OCI-LY7 (cell line): ENCODE measurements at regions not wholly inside any gene's neighbourhood (a gene's known extent, or its start where the extent isn't known, plus 50 kb on each side); places are given as distances from the start of the nearest gene placed in this dataset.

ENCODE experiments used
- BruUV-seq: library from RNA; stranded (reverse); fragments of 400-500 nt; replicated peaks from 2 replicates; lab custom pipeline; 2021; lab: Mats Ljungman, UMichigan
- CTCF ChIA-PET: fragments of 300-600 bp; sonication (Branson Sonifier 250); formaldehyde crosslinking; loops from one replicate; lab custom pipeline; 2022; ENCODE audit warnings: antibody characterized with exemption; ENCODE audit not compliant: unreplicated experiment; lab: Charles Lee
- POLR2A ChIA-PET: fragments of 300-600 bp; sonication (Branson Sonifier 250); formaldehyde crosslinking; loops from one replicate; lab custom pipeline; 2022; ENCODE audit warnings: antibody characterized with exemption; lab: Charles Lee
- DNase-seq: peaks from one replicate; pipeline ENCODE4 v3.0.0-alpha.2; 2015; ENCODE audit warnings: low spot score
- H2AFZ ChIP-seq: fragments of 200-600 bp; sonication (generic), shearing (Covaris generic); 2 replicates; pipeline ENCODE4 v1.6.1; 2014; ENCODE audit warnings: mild to moderate bottlenecking, antibody characterized with exemption, low read length, moderate library complexity
- H3K27ac ChIP-seq: fragments of 200-600 bp; sonication (generic); 2 replicates; pipeline ENCODE4 v1.5.1; 2014; ENCODE audit warnings: mixed run types, low read depth, mild to moderate bottlenecking, moderate library complexity, low read length, inconsistent platforms; ENCODE audit not compliant: poor library complexity, severe bottlenecking
- H3K36me3 ChIP-seq: fragments of 200-600 bp; sonication (generic); 2 replicates; pipeline ENCODE4 v1.6.1; 2014; ENCODE audit warnings: mild to moderate bottlenecking, antibody characterized with exemption, low read length, moderate library complexity, mixed read lengths; ENCODE audit not compliant: insufficient read depth
- H3K4me1 ChIP-seq: fragments of 200-600 bp; sonication (generic); 2 replicates; pipeline ENCODE4 v1.5.1; 2014; ENCODE audit warnings: mild to moderate bottlenecking, low read length; ENCODE audit not compliant: insufficient read depth, poor library complexity, severe bottlenecking
- H3K4me2 ChIP-seq: fragments of 200-600 bp; sonication (generic); 2 replicates; pipeline ENCODE4 v1.6.1; 2014; ENCODE audit warnings: mild to moderate bottlenecking, low read length
- H3K4me3 ChIP-seq: fragments of 200-600 bp; sonication (generic); 2 replicates; pipeline ENCODE4 v1.5.1; 2014; ENCODE audit warnings: mild to moderate bottlenecking, low read depth, low read length; ENCODE audit not compliant: poor library complexity, severe bottlenecking
- H3K79me2 ChIP-seq: fragments of 200-600 bp; sonication (generic); 2 replicates; pipeline ENCODE4 v1.6.1; 2016; ENCODE audit warnings: low read depth, mild to moderate bottlenecking, low read length, moderate library complexity, mixed read lengths; ENCODE audit not compliant: insufficient read depth
- H3K9me2 ChIP-seq: fragments of 200-600 bp; sonication (generic); 2 replicates; pipeline ENCODE4 v1.6.1; 2016; ENCODE audit warnings: mild to moderate bottlenecking, low read length, mixed read lengths; ENCODE audit not compliant: insufficient read depth
- H3K9me3 ChIP-seq: fragments of 200-600 bp; sonication (generic); 2 replicates; pipeline ENCODE4 v1.6.1; 2014; ENCODE audit warnings: mild to moderate bottlenecking, mixed run types, low read length, mixed read lengths
- H4K20me1 ChIP-seq: fragments of 200-600 bp; sonication (generic); 2 replicates; pipeline ENCODE4 v1.6.1; 2014; ENCODE audit warnings: mild to moderate bottlenecking, antibody characterized with exemption, low read length, moderate library complexity, mixed read lengths; ENCODE audit not compliant: insufficient read depth
- CTCF ChIP-seq: fragments of 200-600 bp; sonication (generic); conservative IDR thresholded peaks from 2 replicates; pipeline ENCODE4 v1.5.1; 2014; ENCODE audit warnings: mild to moderate bottlenecking, antibody characterized with exemption, low read length, moderate library complexity, mixed read lengths
- EZH2phosphoT487 ChIP-seq: fragments of 200-600 bp; sonication (generic); IDR thresholded peaks from 2 replicates; pipeline ENCODE4 v1.6.1; 2018; ENCODE audit warnings: low read depth, borderline replicate concordance, mild to moderate bottlenecking, mixed run types, antibody characterized with exemption, low read length, moderate library complexity, mixed read lengths
- intact Hi-C: fragments of 100-400 bp; cut with micrococcal nuclease; formaldehyde crosslinking; loops from one replicate; pipeline ENCODE4 v1.10.0; 2022; ENCODE audit not compliant: unreplicated experiment

- H3K9me2 ChIP-seq: no peaks in the 10 kb centered on the region
- no peaks in the 10 kb centered on the region for H3K9me3 ChIP-seq
- no peak for DNase-seq
- H4K20me1 ChIP-seq: no peaks in the 10 kb centered on the region
- POLR2A ChIA-PET: no interaction called here
- H3K36me3 ChIP-seq: no peaks in the 10 kb centered on the region
- H3K4me3 ChIP-seq: no peak overlapping the region
- no peak overlapping the region for H3K27ac ChIP-seq
- no peak overlapping the region for H3K4me2 ChIP-seq
- TF ChIP-seq CTCF (no peak), EZH2phosphoT487 (no peak)
- CTCF ChIA-PET: no interaction called here
- H2AFZ ChIP-seq: no peak overlapping the region
- intact Hi-C loops: no loop called here
- no peaks in the 10 kb centered on the region for H3K4me1 ChIP-seq
- BruUV-seq: no TSS peak
- H3K79me2 ChIP-seq: no peaks in the 10 kb centered on the region
Observed at GRCh38 chr1:99554727-99555126, 91.2 kb upstream of the PALMD start.

GRCh38 chr1:99557546-99558202 is 88.2 kb upstream of the PALMD start:
- Histone ChIP-seq H2AFZ (no peak overlapping the region), H4K20me1 (no peaks in the 10 kb centered on the region), H3K79me2 (no peaks in the 10 kb centered on the region), H3K9me2 (no peaks in the 10 kb centered on the region), H3K27ac (no peak overlapping the region), H3K4me2 (no peak overlapping the region), H3K4me1 (no peaks in the 10 kb centered on the region), H3K36me3 (no peaks in the 10 kb centered on the region), H3K4me3 (no peak overlapping the region), H3K9me3 (no peaks in the 10 kb centered on the region)
- ChIA-PET POLR2A (no interaction called here), CTCF (interaction anchor here (0.5 kb wide), 1 partner anchor 617 kb away, joined by 3 read pairs; no protein-coding TSS in a partner anchor)
- TF ChIP-seq EZH2phosphoT487 (no peak), CTCF (no peak)
- no peak for DNase-seq
- BruUV-seq: no TSS peak
- intact Hi-C loops: no loop called here

- H3K9me3 ChIP-seq: no peaks in the 10 kb centered on the region
- ChIA-PET CTCF (no interaction called here), POLR2A (interaction anchor here (0.6 kb wide), 1 partner anchor 87 kb away, joined by 3 read pairs; no protein-coding TSS in a partner anchor)
- H4K20me1 ChIP-seq: no peaks in the 10 kb centered on the region
- no TSS peak for BruUV-seq
- TF ChIP-seq EZH2phosphoT487: no peak
- TF ChIP-seq CTCF: no peak
- no peaks in the 10 kb centered on the region for H3K4me1 ChIP-seq
- no peaks in the 10 kb centered on the region for H3K79me2 ChIP-seq
- intact Hi-C loops: no loop called here
- H3K36me3 ChIP-seq: no peaks in the 10 kb centered on the region
- H3K27ac ChIP-seq: no peak overlapping the region
- no peak overlapping the region for H3K4me3 ChIP-seq
- no peak overlapping the region for H2AFZ ChIP-seq
- H3K9me2 ChIP-seq: no peaks in the 10 kb centered on the region
- no peak overlapping the region for H3K4me2 ChIP-seq
- DNase-seq: no peak
Observed at GRCh38 chr1:99559166-99559565, 86.7 kb upstream of the PALMD start.
